Heart left ventricle (tissue), 13 donors: ENCODE measurements at regions not wholly inside any gene's neighbourhood (a gene's known extent, or its start where the extent isn't known, plus 50 kb on each side); places are given as distances from the start of the nearest gene placed in this dataset.

ENCODE experiments used
- POLR2A ChIP-seq, 2 donors: fragments of 450-650 bp; IDR thresholded peaks; one replicate each; pipeline ENCODE4 v1.6.1; 2017; ENCODE audit warnings: antibody characterized with exemption in 2 of 2, mild to moderate bottlenecking in 2 of 2, moderate library complexity in 2 of 2
- TF ChIP-seq, protein P1 (sequence below), 12 donors: fragments of 200-600 bp; sonication (generic) in 4 of 12; IDR thresholded peaks; one replicate each; pipeline versions ENCODE4 v1.5.0 to v1.8.0; 2018 to 2022; ENCODE audit warnings: antibody characterized with exemption in 12 of 12, mild to moderate bottlenecking in 5 of 12
- donor health status: ischemic (EF 13 %, LVEDD 7.1; RV severe dilation, severe dysfunction).
- donor health status: DM: no; HTN: yes; CAD: no.
- donor health status: DM: no; HTN: no; CAD: no.
- donor health status: ischemic (EF 25% LVEDD 6.9; RV normal size, moderate dysfunction).
- donor health status: ischemic (EF 25% LVEDD 5.7; RV mildly dilated, moderate dysfunction).
- donor health status: ischemic (EF 35%, LVEDD 5.7; RV mildly dilated, moderate dysfunction).
- donor health status: nonischemic (EF 11% LVEDD 7.7; RV severe dilation, severe dysfunction).
- donor health status: DM: yes; HTN: yes; CAD: no.
- donor health status: PGD.
- donor health status: ischemic (EF 29% LVEDD 5.4; RV normal size, mild dysfunction).
- donor health status: nonischemic (EF 23%, LVEDD 6.1; RV moderate dilation, normal function).

DNA sequence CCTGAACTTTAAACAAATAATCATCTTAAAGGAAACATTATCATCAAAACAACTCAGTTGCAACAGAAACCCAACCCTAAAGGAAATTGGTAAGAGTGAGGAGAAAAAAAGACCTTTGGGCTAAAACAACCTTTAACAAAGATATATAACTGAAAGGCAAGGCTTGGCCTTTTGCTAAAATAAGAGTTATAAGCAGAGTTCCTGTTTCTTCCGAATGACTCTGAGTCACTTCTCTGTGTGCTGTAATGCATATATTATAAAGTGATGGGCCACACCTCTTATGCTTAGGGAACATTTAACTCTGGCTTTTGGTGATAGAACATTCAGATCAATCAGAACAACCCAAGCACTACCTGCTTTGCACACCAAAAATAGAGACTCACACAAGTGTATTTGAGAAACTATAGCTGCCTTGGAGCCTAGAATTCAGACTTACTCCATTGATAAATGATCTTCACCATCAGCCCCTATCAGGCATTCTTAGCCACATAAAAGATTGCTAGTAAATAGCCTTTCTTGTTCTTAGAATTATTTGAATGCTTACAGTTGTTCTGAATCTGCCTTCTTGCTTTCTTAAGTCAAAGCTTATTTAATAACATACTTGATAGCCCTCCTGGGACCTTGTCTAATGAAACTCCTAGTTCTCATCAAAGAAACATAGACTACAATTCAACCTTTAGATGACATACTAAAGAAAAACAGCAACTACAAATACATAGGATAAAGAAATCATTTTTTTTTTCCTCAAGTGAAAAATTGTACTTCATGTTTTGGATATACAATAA, 294.2 kb upstream of the SEMA6D start:
- TF ChIP-seq POLR2A (IDR thresholded peaks at IDR 0.05), result no peak
- TF ChIP-seq, protein P1, sequence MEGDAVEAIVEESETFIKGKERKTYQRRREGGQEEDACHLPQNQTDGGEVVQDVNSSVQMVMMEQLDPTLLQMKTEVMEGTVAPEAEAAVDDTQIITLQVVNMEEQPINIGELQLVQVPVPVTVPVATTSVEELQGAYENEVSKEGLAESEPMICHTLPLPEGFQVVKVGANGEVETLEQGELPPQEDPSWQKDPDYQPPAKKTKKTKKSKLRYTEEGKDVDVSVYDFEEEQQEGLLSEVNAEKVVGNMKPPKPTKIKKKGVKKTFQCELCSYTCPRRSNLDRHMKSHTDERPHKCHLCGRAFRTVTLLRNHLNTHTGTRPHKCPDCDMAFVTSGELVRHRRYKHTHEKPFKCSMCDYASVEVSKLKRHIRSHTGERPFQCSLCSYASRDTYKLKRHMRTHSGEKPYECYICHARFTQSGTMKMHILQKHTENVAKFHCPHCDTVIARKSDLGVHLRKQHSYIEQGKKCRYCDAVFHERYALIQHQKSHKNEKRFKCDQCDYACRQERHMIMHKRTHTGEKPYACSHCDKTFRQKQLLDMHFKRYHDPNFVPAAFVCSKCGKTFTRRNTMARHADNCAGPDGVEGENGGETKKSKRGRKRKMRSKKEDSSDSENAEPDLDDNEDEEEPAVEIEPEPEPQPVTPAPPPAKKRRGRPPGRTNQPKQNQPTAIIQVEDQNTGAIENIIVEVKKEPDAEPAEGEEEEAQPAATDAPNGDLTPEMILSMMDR (IDR thresholded peaks at IDR 0.05), result no peak
